Trophoblast cell (in vitro differentiated cells and primary cell): ENCODE measurements at regions not wholly inside any gene's neighbourhood (a gene's known extent, or its start where the extent isn't known, plus 50 kb on each side); places are given as distances from the start of the nearest gene placed in this dataset.

ENCODE experiments used
- DNase-seq, 2 donors: peaks; one replicate each; pipeline ENCODE4 v3.0.0-alpha.2; 2016
- H2AFZ ChIP-seq: 2 replicates; pipeline ENCODE4 v1.6.1; 2013; ENCODE audit warnings: low read length, moderate library complexity, mild to moderate bottlenecking; ENCODE audit not compliant: insufficient read depth, poor library complexity
- H2AK5ac ChIP-seq: 2 replicates; pipeline ENCODE4 v1.6.1; 2013; ENCODE audit warnings: mild to moderate bottlenecking, low read length
- H2BK120ac ChIP-seq: 2 replicates; pipeline ENCODE4 v1.6.1; 2013; ENCODE audit warnings: low read length, mild to moderate bottlenecking, moderate library complexity; ENCODE audit not compliant: insufficient read depth, poor library complexity
- H2BK12ac ChIP-seq: 2 replicates; pipeline ENCODE4 v1.6.1; 2013; ENCODE audit warnings: mild to moderate bottlenecking, low read length, moderate library complexity
- H2BK5ac ChIP-seq: 2 replicates; pipeline ENCODE4 v1.6.1; 2013; ENCODE audit warnings: low read length, low read depth, moderate library complexity, mild to moderate bottlenecking; ENCODE audit not compliant: poor library complexity
- H3K14ac ChIP-seq: 2 replicates; pipeline ENCODE4 v1.6.1; 2013; ENCODE audit warnings: mild to moderate bottlenecking, low read length
- H3K18ac ChIP-seq: 2 replicates; pipeline ENCODE4 v1.6.1; 2013; ENCODE audit warnings: mild to moderate bottlenecking, low read length
- H3K23ac ChIP-seq: 2 replicates; pipeline ENCODE4 v1.6.1; 2013; ENCODE audit warnings: low read length
- H3K27ac ChIP-seq: 2 replicates; pipeline ENCODE4 v1.5.1; 2013; ENCODE audit warnings: low read depth, mild to moderate bottlenecking, inconsistent platforms, low read length, moderate library complexity
- H3K27me3 ChIP-seq: 2 replicates; pipeline ENCODE4 v1.6.1; 2013; ENCODE audit warnings: inconsistent platforms, mild to moderate bottlenecking, low read length, moderate library complexity; ENCODE audit not compliant: insufficient read depth
- H3K36me3 ChIP-seq, 2 experiments: 1 replicate in 1 of 2; 2 replicates in 1 of 2; pipeline ENCODE4 v1.6.1; 2013; ENCODE audit warnings: low read length in 2 of 2, mild to moderate bottlenecking in 2 of 2, moderate library complexity in 1 of 2; ENCODE audit not compliant: insufficient read depth in 2 of 2, control insufficient read depth in 1 of 2
- H3K4ac ChIP-seq: 2 replicates; pipeline ENCODE4 v1.6.1; 2013; ENCODE audit warnings: low read depth, mild to moderate bottlenecking, low read length, moderate library complexity
- H3K4me1 ChIP-seq, 2 experiments: 1 replicate in 1 of 2; 2 replicates in 1 of 2; pipeline ENCODE4 v1.6.1; 2013; ENCODE audit warnings: low read length in 2 of 2, mild to moderate bottlenecking in 2 of 2, moderate library complexity in 1 of 2; ENCODE audit not compliant: insufficient read depth in 2 of 2, control insufficient read depth in 1 of 2
- H3K4me2 ChIP-seq: 2 replicates; pipeline ENCODE4 v1.6.1; 2013; ENCODE audit warnings: inconsistent platforms, mild to moderate bottlenecking, low read length, moderate library complexity
- H3K4me3 ChIP-seq: 2 replicates; pipeline ENCODE4 v1.5.1; 2013; ENCODE audit warnings: mild to moderate bottlenecking, low read depth, low read length, inconsistent platforms
- H3K79me1 ChIP-seq: one replicate; pipeline ENCODE4 v1.6.1; 2013; ENCODE audit warnings: low read length
- H3K79me2 ChIP-seq: 2 replicates; pipeline ENCODE4 v1.6.1; 2013; ENCODE audit warnings: low read length, mild to moderate bottlenecking; ENCODE audit not compliant: control insufficient read depth, insufficient read depth, poor library complexity
- H3K9ac ChIP-seq: 2 replicates; pipeline ENCODE4 v1.6.1; 2013; ENCODE audit warnings: mild to moderate bottlenecking, low read length
- H3K9me3 ChIP-seq: 2 replicates; pipeline ENCODE4 v1.6.1; 2013; ENCODE audit warnings: low read depth, mild to moderate bottlenecking, control low read depth, inconsistent platforms, low read length; ENCODE audit not compliant: insufficient read depth
- H4K12ac ChIP-seq: 2 replicates; pipeline ENCODE4 v1.6.1; 2013; ENCODE audit warnings: low read depth, mild to moderate bottlenecking, low read length, moderate library complexity
- H4K8ac ChIP-seq: 2 replicates; pipeline ENCODE4 v1.6.1; 2013; ENCODE audit warnings: low read depth, mild to moderate bottlenecking, low read length, moderate library complexity
- H4K91ac ChIP-seq: one replicate; pipeline ENCODE4 v1.6.1; 2013; ENCODE audit warnings: low read depth, mild to moderate bottlenecking, low read length, moderate library complexity
- WGBS: extraction: QIAGEN DNeasy Blood & Tissue Kit; methylation state at CpG from one replicate; pipeline ENCODE4 v1.1.7; 2013; ENCODE audit warnings: missing lambda C conversion rate; ENCODE audit not compliant: insufficient read length, insufficient coverage; ENCODE audit errors: extremely low coverage; 5-methylcytosine and 5-hydroxymethylcytosine counted together

DNA sequence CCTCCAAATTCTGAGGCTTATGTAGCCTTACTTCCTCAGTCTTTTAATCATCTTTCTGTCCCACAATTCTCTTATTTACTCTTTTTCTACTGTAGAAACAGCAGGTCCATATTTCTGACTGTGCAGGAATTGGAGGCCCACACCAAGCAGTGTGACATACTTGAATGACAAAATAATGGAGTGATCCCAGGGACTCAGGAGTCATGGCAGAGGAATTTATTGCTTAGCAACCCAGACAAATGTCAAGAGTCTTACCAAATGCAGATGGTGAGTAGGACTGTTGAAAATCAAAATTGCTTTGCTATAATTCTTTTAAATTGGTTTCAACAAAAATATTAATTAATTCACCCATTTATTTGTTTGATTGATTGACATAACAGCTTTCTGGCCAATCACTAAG lies 59.9 kb downstream of the HTR1B start:
- no peaks in the 10 kb centered on the region for H3K9me3 ChIP-seq
- H3K4me1 ChIP-seq = peaks cover 2 to 7% of the 10 kb centered on the region in 2 experiments
- H3K36me3 ChIP-seq = no peaks in the 10 kb centered on the region
- no peak overlapping the region for H2BK5ac ChIP-seq
- H2AFZ ChIP-seq = no peak overlapping the region
- no peak overlapping the region for H4K8ac ChIP-seq
- no peak overlapping the region for H4K91ac ChIP-seq
- H3K4ac ChIP-seq = no peak overlapping the region
- H3K18ac ChIP-seq = no peak overlapping the region
- peaks cover 2% of the 10 kb centered on the region for H3K79me1 ChIP-seq
- H3K27ac ChIP-seq = peak overlapping the region; percentile 41
- no peak overlapping the region for H3K23ac ChIP-seq
- H3K27me3 ChIP-seq = no peaks in the 10 kb centered on the region
- DNase-seq = peak; percentile 37 to 80
- H3K4me3 ChIP-seq = no peak overlapping the region
- no peak overlapping the region for H2BK120ac ChIP-seq
- H3K4me2 ChIP-seq = no peak overlapping the region
- H3K9ac ChIP-seq = no peak overlapping the region
- no peaks in the 10 kb centered on the region for H3K79me2 ChIP-seq
- no peak overlapping the region for H2AK5ac ChIP-seq
- no peak overlapping the region for H2BK12ac ChIP-seq
- H3K14ac ChIP-seq = no peak overlapping the region
- H4K12ac ChIP-seq = no peak overlapping the region

DNA sequence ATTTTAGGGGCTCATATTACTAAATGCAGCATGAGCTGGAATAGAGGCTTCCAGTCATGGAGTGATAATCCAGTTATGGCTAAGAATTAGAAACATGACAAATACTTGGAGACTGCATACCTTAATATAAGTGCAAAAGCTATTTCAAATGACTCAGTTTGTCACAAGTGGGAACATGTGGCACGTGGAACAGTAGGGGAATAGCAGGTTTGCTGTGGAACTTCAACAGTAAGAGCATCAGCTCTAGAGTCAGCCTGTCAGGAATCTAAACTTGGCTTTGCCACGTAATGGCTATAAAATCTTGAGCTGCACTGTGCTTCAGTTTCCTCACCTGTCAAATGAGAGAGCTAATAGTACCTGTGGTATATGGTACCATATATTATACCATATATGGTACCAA lies 62.1 kb downstream of the HTR1B start:
- Histone ChIP-seq H4K12ac (no peak overlapping the region), H2BK5ac (no peak overlapping the region), H3K4me3 (no peak overlapping the region), H3K9me3 (no peaks in the 10 kb centered on the region), H3K79me2 (no peaks in the 10 kb centered on the region), H3K27me3 (no peaks in the 10 kb centered on the region), H4K91ac (no peak overlapping the region), H3K4me1 (peaks cover 2 to 7% of the 10 kb centered on the region in 2 experiments), H2AFZ (no peak overlapping the region), H3K23ac (no peak overlapping the region), H3K36me3 (no peaks in the 10 kb centered on the region), H3K9ac (no peak overlapping the region), H2BK12ac (no peak overlapping the region), H3K4me2 (no peak overlapping the region), H2BK120ac (no peak overlapping the region), H4K8ac (no peak overlapping the region), H3K79me1 (peaks cover 2% of the 10 kb centered on the region), H3K27ac (no peak overlapping the region), H2AK5ac (no peak overlapping the region), H3K18ac (no peak overlapping the region), H3K4ac (no peak overlapping the region), H3K14ac (no peak overlapping the region)
- no CpG with 5 or more reads among the region's 2 CpGs for WGBS
- DNase-seq = peak; percentile 72 to 85

DNA sequence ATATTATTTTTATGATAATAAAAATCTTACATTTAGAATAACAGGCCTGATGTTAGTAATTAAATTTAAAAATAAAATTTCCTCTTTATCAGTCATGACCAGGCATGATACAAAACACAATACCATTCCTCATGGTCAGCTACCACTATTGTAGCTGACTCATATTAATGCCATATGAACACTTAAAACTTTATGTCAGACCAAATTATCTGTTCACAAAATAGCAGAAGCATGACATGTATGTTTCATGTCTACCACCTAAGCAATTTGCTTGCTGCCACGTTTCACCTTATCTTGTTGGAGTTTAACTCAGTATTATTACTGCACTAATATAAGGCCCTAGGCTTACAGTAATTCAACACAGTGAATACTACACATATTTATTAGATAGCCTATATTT lies 65.7 kb downstream of the HTR1B start:
- no peak overlapping the region for H3K4ac ChIP-seq
- no peak overlapping the region for H4K91ac ChIP-seq
- no peak overlapping the region for H2BK12ac ChIP-seq
- peaks cover 2 to 7% of the 10 kb centered on the region in 2 experiments for H3K4me1 ChIP-seq
- peaks cover 2% of the 10 kb centered on the region for H3K79me1 ChIP-seq
- H3K36me3 ChIP-seq = no peaks in the 10 kb centered on the region
- H2AK5ac ChIP-seq = no peak overlapping the region
- no peak overlapping the region for H3K23ac ChIP-seq
- H2BK120ac ChIP-seq = no peak overlapping the region
- H4K8ac ChIP-seq = no peak overlapping the region
- no peaks in the 10 kb centered on the region for H3K79me2 ChIP-seq
- H3K27ac ChIP-seq = no peak overlapping the region
- H3K27me3 ChIP-seq = no peaks in the 10 kb centered on the region
- H4K12ac ChIP-seq = no peak overlapping the region
- H3K18ac ChIP-seq = no peak overlapping the region
- H3K4me3 ChIP-seq = no peak overlapping the region
- H3K9me3 ChIP-seq = no peaks in the 10 kb centered on the region
- no peak overlapping the region for H3K9ac ChIP-seq
- no peak overlapping the region for H2BK5ac ChIP-seq
- WGBS = no CpG with 5 or more reads among the region's 1 CpG
- H3K4me2 ChIP-seq = no peak overlapping the region
- H3K14ac ChIP-seq = no peak overlapping the region
- DNase-seq = peak; percentile 7 to 64
- no peak overlapping the region for H2AFZ ChIP-seq

DNA sequence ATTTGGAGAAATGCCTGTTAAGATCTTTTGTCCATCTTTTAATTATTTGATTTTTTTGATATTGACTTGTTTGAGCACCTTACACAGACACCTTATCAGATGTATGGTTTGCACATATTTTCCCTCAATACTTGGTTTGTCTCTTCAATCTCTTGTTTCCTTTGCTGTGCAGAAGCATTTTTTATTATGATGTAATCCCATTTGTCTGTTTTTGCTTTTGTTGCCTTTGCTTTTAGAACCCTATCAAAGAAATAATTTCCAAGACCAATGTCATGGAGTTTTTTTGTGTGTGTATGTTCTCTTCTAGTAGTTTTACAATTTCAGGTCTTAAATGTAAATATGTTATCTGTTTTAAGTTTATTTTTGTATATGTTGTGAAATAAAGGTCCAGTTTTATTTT lies 73.9 kb downstream of the HTR1B start:
- no peak overlapping the region for H4K12ac ChIP-seq
- H3K4ac ChIP-seq = no peak overlapping the region
- H4K8ac ChIP-seq = no peak overlapping the region
- no peak overlapping the region for H2BK5ac ChIP-seq
- H3K27ac ChIP-seq = no peak overlapping the region
- DNase-seq = no peak
- H2AFZ ChIP-seq = no peak overlapping the region
- H3K9me3 ChIP-seq = no peaks in the 10 kb centered on the region
- no peaks in the 10 kb centered on the region for H3K79me2 ChIP-seq
- peaks cover 0 to 7% of the 10 kb centered on the region in 2 experiments for H3K4me1 ChIP-seq
- no peak overlapping the region for H3K4me2 ChIP-seq
- no peak overlapping the region for H2AK5ac ChIP-seq
- no peak overlapping the region for H4K91ac ChIP-seq
- no peak overlapping the region for H2BK120ac ChIP-seq
- no peak overlapping the region for H3K14ac ChIP-seq
- H2BK12ac ChIP-seq = no peak overlapping the region
- no peaks in the 10 kb centered on the region for H3K27me3 ChIP-seq
- no peak overlapping the region for H3K4me3 ChIP-seq
- H3K36me3 ChIP-seq = no peaks in the 10 kb centered on the region
- peaks cover 4% of the 10 kb centered on the region for H3K79me1 ChIP-seq
- no peak overlapping the region for H3K9ac ChIP-seq
- H3K18ac ChIP-seq = no peak overlapping the region
- H3K23ac ChIP-seq = no peak overlapping the region

DNA sequence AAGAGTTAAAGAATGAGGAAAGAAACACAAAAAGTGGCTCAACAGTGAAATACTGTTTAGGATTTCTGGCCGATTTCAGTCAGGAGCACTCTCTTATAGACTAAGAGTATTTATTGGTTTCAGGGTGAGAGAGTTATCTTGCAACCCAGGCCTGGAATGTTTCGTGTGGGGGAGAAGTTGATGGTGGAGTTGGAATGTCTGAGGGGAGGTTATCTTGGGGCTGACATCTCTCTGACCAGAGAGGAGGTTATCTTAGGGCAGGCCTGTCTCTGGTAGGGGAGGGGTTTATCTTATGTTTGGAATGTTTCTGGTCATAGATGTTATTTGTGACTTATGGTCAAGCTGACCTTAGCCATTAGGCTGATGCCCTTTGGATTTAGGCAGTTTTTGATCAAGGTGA lies 80.3 kb downstream of the HTR1B start:
- Histone ChIP-seq H3K9ac (no peak overlapping the region), H4K12ac (no peak overlapping the region), H2BK5ac (no peak overlapping the region), H3K4me3 (no peak overlapping the region), H3K9me3 (no peaks in the 10 kb centered on the region), H3K4me1 (no peaks in the 10 kb centered on the region), H3K27me3 (no peaks in the 10 kb centered on the region), H3K4me2 (no peak overlapping the region), H2AFZ (no peak overlapping the region), H2BK120ac (no peak overlapping the region), H3K27ac (peak overlapping the region; percentile 19), H3K36me3 (no peaks in the 10 kb centered on the region), H3K79me2 (no peaks in the 10 kb centered on the region), H3K14ac (no peak overlapping the region), H3K18ac (no peak overlapping the region), H3K79me1 (peaks cover 5% of the 10 kb centered on the region), H2AK5ac (no peak overlapping the region), H4K8ac (no peak overlapping the region), H4K91ac (no peak overlapping the region), H3K4ac (no peak overlapping the region), H2BK12ac (no peak overlapping the region), H3K23ac (no peak overlapping the region)
- no CpG with 5 or more reads among the region's 2 CpGs for WGBS
- DNase-seq = no peak
